NT2/D1 (cell line): ENCODE measurements at regions not wholly inside any gene's neighbourhood (a gene's known extent, or its start where the extent isn't known, plus 50 kb on each side); places are given as distances from the start of the nearest gene placed in this dataset.

Experiments
- DNase-seq: peaks from one replicate; pipeline ENCODE4 v3.0.0-alpha.2; 2011; ENCODE audit warnings: low read depth, low spot score
- H3K27me3 ChIP-seq: 2 replicates; pipeline ENCODE4 v1.6.0; 2011; ENCODE audit warnings: mild to moderate bottlenecking; ENCODE audit not compliant: insufficient read length, insufficient read depth
- H3K36me3 ChIP-seq: 2 replicates; pipeline ENCODE4 v1.6.1; 2011; ENCODE audit warnings: mild to moderate bottlenecking, low read length, mixed read lengths; ENCODE audit not compliant: insufficient read depth, insufficient read length
- H3K4me1 ChIP-seq: 2 replicates; pipeline ENCODE4 v1.5.1; 2011; ENCODE audit not compliant: insufficient read depth, insufficient read length
- H3K4me3 ChIP-seq: 2 replicates; pipeline ENCODE4 v1.5.1; 2011; ENCODE audit warnings: low read depth; ENCODE audit not compliant: insufficient read length
- H3K9ac ChIP-seq: 2 replicates; pipeline ENCODE4 v1.6.0; 2011; ENCODE audit warnings: low read depth; ENCODE audit not compliant: insufficient read length
- H3K9me3 ChIP-seq: 2 replicates; pipeline ENCODE4 v1.5.1; 2011; ENCODE audit warnings: mild to moderate bottlenecking, low read length; ENCODE audit not compliant: insufficient read depth
- SUZ12 ChIP-seq: IDR thresholded peaks from 2 replicates; pipeline ENCODE4 v1.6.1; 2011; ENCODE audit not compliant: insufficient read length, insufficient read depth; ENCODE audit errors: extremely low read depth
- YY1 ChIP-seq: IDR thresholded peaks from 2 replicates; pipeline ENCODE4 v1.6.1; 2011; ENCODE audit not compliant: insufficient read length, insufficient read depth
- ZNF274 ChIP-seq: IDR thresholded peaks from 2 replicates; pipeline ENCODE4 v1.6.1; 2011; ENCODE audit warnings: mild to moderate bottlenecking, low read depth, low read length

GRCh38 chr10:20726381-20726780 is 170.7 kb downstream of the NEBL start:
- Histone ChIP-seq H3K36me3 (no peaks in the 10 kb centered on the region), H3K27me3 (no peaks in the 10 kb centered on the region), H3K9me3 (peaks cover 6% of the 10 kb centered on the region; the same call in 1 of the 2 replicates), H3K4me3 (no peak overlapping the region), H3K4me1 (no peaks in the 10 kb centered on the region), H3K9ac (no peak overlapping the region)
- TF ChIP-seq YY1 (no peak), ZNF274 (no peak), SUZ12 (no peak)
- DNase-seq: no peak

- no peaks in the 10 kb centered on the region for H3K9me3 ChIP-seq
- TF ChIP-seq SUZ12 (no peak), YY1 (no peak), ZNF274 (no peak)
- no peaks in the 10 kb centered on the region for H3K27me3 ChIP-seq
- H3K4me3 ChIP-seq: no peak overlapping the region
- H3K36me3 ChIP-seq: no peaks in the 10 kb centered on the region
- DNase-seq: no peak
- H3K9ac ChIP-seq: no peak overlapping the region
- no peaks in the 10 kb centered on the region for H3K4me1 ChIP-seq
These were observed 182.1 kb downstream of the NEBL start for GRCh38 chr10:20714979-20715378.

DNA sequence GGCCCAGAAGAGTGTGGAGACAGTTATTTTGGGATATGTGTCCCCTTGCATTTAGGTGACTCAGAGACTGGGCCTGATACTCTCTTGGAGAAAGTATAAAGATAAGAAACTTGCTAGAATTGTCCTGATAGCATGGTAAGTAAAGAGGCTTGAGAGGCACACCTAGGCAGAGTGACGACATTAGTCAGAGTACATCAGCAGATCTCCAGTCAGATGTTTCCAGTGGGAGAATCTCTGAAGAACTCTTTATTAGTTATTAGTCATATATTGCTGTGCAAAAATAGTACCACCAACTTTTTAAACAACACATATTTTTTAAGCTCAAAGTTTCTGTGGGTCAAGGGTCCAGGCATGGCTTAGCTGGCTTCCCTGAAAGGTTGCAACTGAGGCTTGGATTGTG is 182.6 kb downstream of the NEBL start:
- no peaks in the 10 kb centered on the region for H3K9me3 ChIP-seq
- no peaks in the 10 kb centered on the region for H3K4me1 ChIP-seq
- H3K27me3 ChIP-seq: no peaks in the 10 kb centered on the region
- no peak overlapping the region for H3K4me3 ChIP-seq
- H3K9ac ChIP-seq: no peak overlapping the region
- TF ChIP-seq ZNF274: no peak
- H3K36me3 ChIP-seq: no peaks in the 10 kb centered on the region
- DNase-seq: no peak

- no peak for DNase-seq
- H3K4me1 ChIP-seq: no peaks in the 10 kb centered on the region
- no peaks in the 10 kb centered on the region for H3K9me3 ChIP-seq
- H3K27me3 ChIP-seq: no peaks in the 10 kb centered on the region
- H3K4me3 ChIP-seq: no peak overlapping the region
- TF ChIP-seq SUZ12 (no peak), YY1 (no peak), ZNF274 (no peak)
- H3K9ac ChIP-seq: no peak overlapping the region
- no peaks in the 10 kb centered on the region for H3K36me3 ChIP-seq
These were observed 183.7 kb downstream of the NEBL start for GRCh38 chr10:20713420-20713819.

GRCh38 chr10:20712774-20713173 is 184.3 kb downstream of the NEBL start:
- no peak for DNase-seq
- TF ChIP-seq ZNF274 (no peak), YY1 (no peak), SUZ12 (no peak)

GRCh38 chr10:20709708-20710107 is 187.4 kb downstream of the NEBL start:
- no peak for DNase-seq
- no peaks in the 10 kb centered on the region for H3K9me3 ChIP-seq
- H3K27me3 ChIP-seq: no peaks in the 10 kb centered on the region
- no peak overlapping the region for H3K4me3 ChIP-seq
- no peak for TF ChIP-seq YY1
- TF ChIP-seq ZNF274: no peak
- TF ChIP-seq SUZ12: no peak
- H3K4me1 ChIP-seq: no peaks in the 10 kb centered on the region
- H3K36me3 ChIP-seq: no peaks in the 10 kb centered on the region
- no peak overlapping the region for H3K9ac ChIP-seq

More at GRCh38 chr10:20712774-20713173, 184.3 kb downstream of the NEBL start:
- H3K36me3 ChIP-seq: no peaks in the 10 kb centered on the region
- no peak overlapping the region for H3K9ac ChIP-seq
- H3K27me3 ChIP-seq: no peaks in the 10 kb centered on the region
- H3K4me3 ChIP-seq: no peak overlapping the region
- no peaks in the 10 kb centered on the region for H3K4me1 ChIP-seq
- H3K9me3 ChIP-seq: no peaks in the 10 kb centered on the region

DNA sequence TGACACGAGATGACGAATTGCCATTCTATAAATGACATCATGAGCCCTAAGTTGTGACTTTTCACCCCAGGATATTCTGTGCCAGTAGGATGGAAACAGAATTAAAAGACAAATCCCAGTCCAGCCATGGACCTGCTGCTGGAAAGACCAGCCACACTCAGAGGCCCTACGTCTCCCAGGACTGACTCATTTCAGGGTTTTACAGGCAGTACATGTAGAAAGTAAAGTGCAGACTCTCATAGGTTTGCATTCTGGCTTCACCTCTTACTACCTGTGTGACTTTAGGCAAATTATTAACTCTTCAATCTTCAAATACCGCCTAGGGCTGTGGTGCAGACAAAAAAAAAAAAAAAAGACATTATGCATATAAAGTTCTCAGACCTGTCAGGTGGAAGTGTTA is 188.8 kb downstream of the NEBL start:
- TF ChIP-seq ZNF274: no peak
- no peak for TF ChIP-seq SUZ12
- no peak for TF ChIP-seq YY1
- no peaks in the 10 kb centered on the region for H3K9me3 ChIP-seq
- no peaks in the 10 kb centered on the region for H3K36me3 ChIP-seq
- no peaks in the 10 kb centered on the region for H3K4me1 ChIP-seq
- no peak overlapping the region for H3K4me3 ChIP-seq
- H3K27me3 ChIP-seq: no peaks in the 10 kb centered on the region
- H3K9ac ChIP-seq: no peak overlapping the region
- DNase-seq: no peak

DNA sequence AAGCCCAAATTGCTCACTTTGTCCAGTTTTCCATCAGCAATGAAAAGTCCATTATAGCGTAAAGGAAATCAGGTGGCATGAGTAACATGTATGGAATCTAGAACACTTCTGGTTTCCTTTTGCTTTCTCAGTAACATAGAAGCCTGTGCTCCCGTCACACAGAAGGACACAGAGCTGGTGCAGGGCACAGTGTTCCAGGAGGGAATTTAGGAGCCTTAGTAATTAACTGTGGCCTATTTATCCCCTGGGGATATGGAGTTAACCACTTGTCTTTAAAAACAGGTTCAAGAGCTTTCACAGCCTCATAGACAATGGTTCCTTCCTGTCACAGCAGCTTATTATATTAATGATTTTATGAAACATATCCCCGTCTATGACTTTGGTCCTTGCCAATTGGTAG is 189.9 kb downstream of the NEBL start:
- H3K4me1 ChIP-seq: no peaks in the 10 kb centered on the region

More for the DNA sequence above, 189.9 kb downstream of the NEBL start:
- Histone ChIP-seq H3K4me3 (no peak overlapping the region), H3K36me3 (no peaks in the 10 kb centered on the region), H3K9me3 (no peaks in the 10 kb centered on the region), H3K9ac (no peak overlapping the region), H3K27me3 (no peaks in the 10 kb centered on the region)
- TF ChIP-seq YY1 (no peak), SUZ12 (no peak), ZNF274 (no peak)
- DNase-seq: no peak
